ENCODE measurements at regions not wholly inside any gene's neighbourhood (a gene's known extent, or its start where the extent isn't known, plus 50 kb on each side); places are given as distances from the start of the nearest gene placed in this dataset.

GRCh38 chr1:99131546-99131945 lies 126.9 kb upstream of the PLPPR5 start:
- TF ChIP-seq, protein P1, sequence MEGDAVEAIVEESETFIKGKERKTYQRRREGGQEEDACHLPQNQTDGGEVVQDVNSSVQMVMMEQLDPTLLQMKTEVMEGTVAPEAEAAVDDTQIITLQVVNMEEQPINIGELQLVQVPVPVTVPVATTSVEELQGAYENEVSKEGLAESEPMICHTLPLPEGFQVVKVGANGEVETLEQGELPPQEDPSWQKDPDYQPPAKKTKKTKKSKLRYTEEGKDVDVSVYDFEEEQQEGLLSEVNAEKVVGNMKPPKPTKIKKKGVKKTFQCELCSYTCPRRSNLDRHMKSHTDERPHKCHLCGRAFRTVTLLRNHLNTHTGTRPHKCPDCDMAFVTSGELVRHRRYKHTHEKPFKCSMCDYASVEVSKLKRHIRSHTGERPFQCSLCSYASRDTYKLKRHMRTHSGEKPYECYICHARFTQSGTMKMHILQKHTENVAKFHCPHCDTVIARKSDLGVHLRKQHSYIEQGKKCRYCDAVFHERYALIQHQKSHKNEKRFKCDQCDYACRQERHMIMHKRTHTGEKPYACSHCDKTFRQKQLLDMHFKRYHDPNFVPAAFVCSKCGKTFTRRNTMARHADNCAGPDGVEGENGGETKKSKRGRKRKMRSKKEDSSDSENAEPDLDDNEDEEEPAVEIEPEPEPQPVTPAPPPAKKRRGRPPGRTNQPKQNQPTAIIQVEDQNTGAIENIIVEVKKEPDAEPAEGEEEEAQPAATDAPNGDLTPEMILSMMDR (IDR thresholded peaks at IDR 0.05; ENCODE audit: low read depth, low read length, missing control alignments): no peak
- DNase-seq (ENCODE audit: low read depth): no peak
- no peak overlapping the region for H3K4me3 ChIP-seq (ENCODE audit: low read depth, low read length)

GRCh38 chr1:99133756-99134500 lies 129.3 kb upstream of the PLPPR5 start:
- no peak overlapping the region for H3K4me3 ChIP-seq (ENCODE audit: low read depth, low read length)
- TF ChIP-seq, protein P1 (IDR thresholded peaks at IDR 0.05; ENCODE audit: low read depth, low read length, missing control alignments): no peak
- DNase-seq (ENCODE audit: low read depth): no peak

DNA sequence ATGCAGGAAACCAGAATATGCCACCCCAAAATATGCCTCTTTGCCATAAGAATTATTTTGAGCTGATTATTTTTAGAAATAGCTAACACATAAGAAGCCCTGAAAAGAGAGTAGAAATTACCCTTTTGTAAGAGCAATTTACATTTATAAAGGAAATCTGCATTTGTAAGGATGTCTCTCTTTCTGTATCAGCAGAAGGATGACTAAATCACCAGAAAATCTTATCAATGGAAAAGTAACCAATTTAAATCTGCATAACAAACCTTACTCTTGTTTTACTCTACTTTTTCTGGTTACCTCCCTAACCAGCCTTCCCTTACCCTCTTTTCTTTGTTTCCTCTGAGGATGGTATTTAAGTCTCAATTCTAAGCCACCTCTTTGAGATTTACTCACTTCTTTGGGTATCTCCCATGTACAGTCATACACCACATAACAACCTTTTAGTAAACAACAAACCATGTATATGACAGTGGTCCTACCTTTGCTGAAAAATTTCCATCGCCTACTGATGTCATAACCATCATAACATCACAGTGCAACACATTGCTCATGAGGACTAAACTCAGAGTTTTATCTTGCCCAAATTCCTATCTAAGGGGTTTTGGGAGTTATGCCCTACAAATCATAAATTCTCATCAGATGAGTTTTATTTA lies 126.6 kb upstream of the PLPPR4 start:
- no peak overlapping the region for H3K4me3 ChIP-seq (ENCODE audit: low read depth, low read length)
- no peak for DNase-seq (ENCODE audit: low read depth)
- TF ChIP-seq, protein P1 (IDR thresholded peaks at IDR 0.05; ENCODE audit: low read depth, low read length, missing control alignments): no peak

DNA sequence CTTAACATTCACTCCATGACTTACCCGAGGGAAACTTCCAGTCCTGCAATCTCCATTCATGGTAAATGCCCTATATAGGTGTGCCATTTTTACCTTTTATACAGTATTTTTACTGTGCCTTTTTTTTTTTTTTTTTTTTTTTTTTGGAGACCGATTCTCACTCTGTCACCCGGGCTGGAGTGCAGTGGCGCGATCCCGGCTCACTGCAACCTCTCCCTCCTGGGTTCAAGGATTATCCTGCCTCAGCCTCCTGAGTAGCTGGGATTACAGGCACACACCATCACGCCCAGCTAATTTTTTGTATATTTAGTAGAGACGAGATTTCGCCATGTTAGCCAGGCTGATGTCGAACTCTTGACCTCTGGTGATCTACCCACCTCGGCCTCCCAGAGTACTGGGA lies 124.4 kb upstream of the PLPPR4 start:
- H3K4me3 ChIP-seq (ENCODE audit: low read depth, low read length): no peak overlapping the region
- no peak for DNase-seq (ENCODE audit: low read depth)
- TF ChIP-seq, protein P1 (IDR thresholded peaks at IDR 0.05; ENCODE audit: low read depth, low read length, missing control alignments): no peak

GRCh38 chr1:99146129-99146848 lies 118.0 kb upstream of the PLPPR4 start:
- no peak for DNase-seq (ENCODE audit: low read depth)
- TF ChIP-seq, protein P1 (IDR thresholded peaks at IDR 0.05; ENCODE audit: low read depth, low read length, missing control alignments): no peak
- H3K4me3 ChIP-seq (ENCODE audit: low read depth, low read length): no peak overlapping the region

DNA sequence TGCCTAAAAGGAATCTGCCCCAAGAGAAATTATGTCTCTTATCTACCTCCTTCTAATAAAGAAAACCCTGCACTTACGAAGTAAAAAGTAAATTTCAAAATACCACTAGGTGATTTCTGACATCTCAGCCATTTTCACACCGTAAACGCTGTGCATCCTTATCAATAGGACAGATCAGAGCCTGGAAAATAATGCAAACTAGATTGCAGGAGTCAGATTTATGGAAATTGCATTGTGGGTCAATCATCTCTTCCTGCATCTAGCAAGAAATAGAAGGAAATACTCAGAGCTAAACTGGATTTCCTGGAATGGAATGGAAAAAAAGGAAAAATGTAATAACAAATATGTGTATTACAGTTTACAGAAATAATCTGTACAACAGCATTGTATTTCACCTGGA lies 114.3 kb upstream of the PLPPR4 start:
- no peak for DNase-seq (ENCODE audit: low read depth)
- TF ChIP-seq, protein P1 (IDR thresholded peaks at IDR 0.05; ENCODE audit: low read depth, low read length, missing control alignments): no peak
- no peak overlapping the region for H3K4me3 ChIP-seq (ENCODE audit: low read depth, low read length)

Data from GM12864 (cell line).